Posterior vena cava (tissue), 2 donors: ENCODE measurements at regions not wholly inside any gene's neighbourhood (a gene's known extent, or its start where the extent isn't known, plus 50 kb on each side); places are given as distances from the start of the nearest gene placed in this dataset.

Source experiments
- DNase-seq: peaks from one replicate; pipeline ENCODE4 v3.0.0-alpha.2; 2020; ENCODE audit warnings: low spot score
- intact Hi-C, 2 donors: fragments of 100-400 bp; cut with DNase I; formaldehyde crosslinking; loops; one replicate each; pipeline versions ENCODE4 v1.14.1 to v1.14.2; 2022 to 2023
- donor health status: DM: yes; HTN: yes; CAD: no.
- donor health status: DM: yes; HTN: yes; CAD: no.

DNA sequence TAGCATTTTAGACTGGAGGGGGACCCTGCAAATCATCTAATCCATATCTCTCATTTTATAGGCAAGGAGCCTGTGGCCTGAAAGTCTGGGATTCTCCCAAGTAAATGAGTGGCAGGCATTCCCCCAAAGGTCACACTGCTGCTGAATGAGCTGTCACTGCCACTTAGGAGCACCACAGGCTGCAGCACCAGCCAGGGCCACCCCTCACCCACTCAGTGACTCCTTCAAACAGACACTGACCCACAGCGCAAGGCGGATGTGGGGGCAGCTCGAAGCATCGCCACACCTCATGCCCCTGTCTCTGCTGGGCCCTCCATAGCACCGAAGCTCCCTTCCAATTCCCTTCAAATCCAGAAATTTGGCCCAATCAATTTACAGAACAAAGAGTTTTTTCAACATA, 119.9 kb upstream of the ARID1B start:
- intact Hi-C loops = loop anchor here in 1 of 2 donors (10.0 kb wide), 1 partner anchor 362 kb away; no protein-coding TSS in a partner anchor
- DNase-seq = no peak

DNA sequence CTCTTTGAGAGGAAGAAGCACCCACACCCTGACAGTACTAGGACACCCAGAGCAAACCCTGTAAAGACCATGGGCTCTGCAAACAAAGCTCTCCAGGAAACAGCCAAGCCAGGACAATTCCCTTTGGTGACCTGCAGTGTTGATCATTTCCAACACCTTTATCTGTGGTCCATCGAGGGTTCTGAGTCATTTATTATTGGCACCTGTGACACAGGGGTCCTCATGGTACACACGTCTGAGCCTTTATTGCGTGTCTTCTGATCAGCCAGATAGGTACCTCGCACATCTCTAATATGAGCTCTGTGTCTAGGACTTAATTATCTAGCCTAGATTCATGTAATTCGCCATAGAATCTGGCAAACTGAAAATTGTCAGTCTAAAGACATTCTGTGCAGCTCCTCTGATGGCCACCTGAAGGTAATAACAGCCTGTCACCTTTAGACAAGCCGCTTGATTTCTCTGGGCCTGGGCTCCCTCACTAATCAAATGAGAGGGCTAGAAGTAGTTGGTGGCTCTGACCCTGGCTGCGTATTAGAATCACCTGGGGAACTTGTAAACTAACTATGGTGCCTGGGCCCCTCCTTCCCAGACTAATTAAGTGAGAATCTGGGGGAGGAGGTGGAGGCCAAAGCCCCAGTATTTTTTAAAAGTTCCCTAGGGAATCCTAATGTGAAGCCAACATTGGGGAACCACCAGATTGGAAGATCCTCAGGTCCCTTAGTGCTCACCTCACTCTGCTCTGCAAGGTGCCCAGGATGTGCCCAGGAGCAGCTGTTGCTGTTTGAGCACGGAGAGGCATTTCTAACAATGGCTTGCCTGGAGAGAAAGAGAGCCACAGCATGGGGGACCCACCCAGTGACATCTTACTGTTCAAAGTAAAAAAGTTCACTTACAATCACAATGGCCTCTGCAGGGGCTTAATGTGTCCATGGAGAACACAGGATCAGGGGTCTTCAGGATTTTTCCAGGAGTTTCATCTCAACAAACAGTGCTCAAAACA, 122.0 kb upstream of the ARID1B start:
- intact Hi-C loops = loop anchor here in 1 of 2 donors (10.0 kb wide), 1 partner anchor 360 kb away; no protein-coding TSS in a partner anchor
- DNase-seq = no peak

DNA sequence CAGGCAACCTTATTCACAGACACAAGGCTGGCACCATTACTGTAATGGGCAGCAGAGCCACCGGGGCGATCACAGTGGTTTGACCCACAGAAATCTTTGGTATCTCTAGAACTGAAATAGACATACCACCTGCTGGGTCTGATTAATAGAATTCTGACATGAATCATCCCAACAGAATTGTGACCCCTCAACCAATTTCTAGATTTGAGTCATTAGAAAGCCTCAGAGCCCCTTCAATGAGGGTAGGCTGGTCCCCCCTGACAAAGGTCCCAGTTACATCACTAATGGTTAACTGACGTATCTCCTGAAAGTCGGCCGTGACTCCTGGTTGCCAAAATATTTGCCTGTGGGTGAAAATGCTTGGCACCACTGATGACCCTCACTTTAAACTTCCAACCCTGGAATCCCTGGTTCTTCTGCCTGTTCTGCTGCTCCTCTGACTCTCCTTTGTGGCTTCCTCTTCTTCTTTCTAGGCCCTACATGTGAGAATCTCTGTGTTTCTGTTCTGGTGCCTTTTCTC, 124.9 kb upstream of the ARID1B start:
- DNase-seq = no peak
- intact Hi-C loops = loop anchor here in 1 of 2 donors (10.0 kb wide), 1 partner anchor 357 kb away; no protein-coding TSS in a partner anchor

DNA sequence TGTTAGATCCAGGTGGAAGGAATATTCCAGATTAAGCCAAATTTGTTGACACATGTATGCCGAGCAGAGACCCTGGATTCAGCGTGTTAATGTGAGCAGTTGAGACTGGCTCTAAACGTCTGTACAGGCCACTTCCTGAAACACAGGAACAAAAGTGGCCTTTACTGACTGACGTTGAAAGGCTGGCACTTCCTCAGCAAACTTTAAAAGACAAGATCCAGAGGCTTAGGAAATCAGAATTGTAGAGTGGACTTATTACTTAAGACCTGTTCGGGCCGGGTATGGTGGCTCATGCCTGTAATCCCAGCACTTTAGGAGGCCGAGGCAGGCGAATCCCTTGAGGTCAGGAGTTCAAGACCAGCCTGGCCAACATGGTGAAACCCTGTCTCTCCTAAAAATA, 125.7 kb upstream of the ARID1B start:
- no peak for DNase-seq
- intact Hi-C loops = loop anchor here in 1 of 2 donors (10.0 kb wide), 1 partner anchor 357 kb away; no protein-coding TSS in a partner anchor

DNA sequence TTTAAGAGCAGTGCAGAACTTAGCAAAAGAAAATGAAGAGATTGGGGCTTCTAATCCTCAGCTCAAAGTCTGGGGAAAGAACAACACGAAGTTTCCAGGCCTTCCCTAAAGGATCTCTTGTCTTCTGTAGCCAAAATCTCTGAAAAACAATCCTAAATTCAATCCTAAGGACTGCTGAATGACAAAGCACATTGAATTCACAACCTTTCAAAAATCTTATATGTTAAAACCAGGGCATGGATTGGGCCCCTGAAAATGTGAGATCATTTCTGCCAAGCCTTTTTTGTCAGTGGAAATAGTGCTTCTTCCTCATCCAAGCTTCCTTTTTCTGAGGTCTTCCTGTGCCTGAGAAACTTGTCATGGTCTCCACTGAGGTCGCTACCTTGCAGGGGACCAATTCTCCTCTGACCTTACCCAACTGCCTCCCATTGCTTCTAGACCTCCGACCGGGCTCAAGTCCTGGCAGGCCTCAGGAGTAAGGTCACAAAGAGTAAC, 126.2 kb upstream of the ARID1B start:
- intact Hi-C loops = loop anchor here in 1 of 2 donors (10.0 kb wide), 1 partner anchor 356 kb away; no protein-coding TSS in a partner anchor
- DNase-seq = no peak

DNA sequence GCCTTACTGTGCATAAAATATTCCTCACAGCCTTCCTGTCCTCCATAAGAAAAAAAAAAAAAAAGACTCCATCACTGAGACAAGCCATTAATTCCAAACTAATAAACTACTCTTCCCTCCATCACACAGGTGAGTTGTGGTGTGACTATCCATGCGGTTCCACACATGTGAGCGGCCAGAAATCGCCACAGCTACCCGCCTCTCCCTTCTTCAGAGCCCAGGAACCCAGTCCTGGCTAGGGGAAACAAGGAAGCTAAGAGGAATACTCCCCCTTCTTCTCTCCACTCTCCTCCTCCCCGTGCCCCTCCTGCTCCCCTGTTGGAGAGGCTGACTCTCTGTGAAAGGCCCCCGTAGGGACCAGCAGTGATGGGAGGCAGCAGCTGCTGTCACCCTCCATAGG, 128.6 kb upstream of the ARID1B start:
- intact Hi-C loops = no loop called here
- no peak for DNase-seq

DNA sequence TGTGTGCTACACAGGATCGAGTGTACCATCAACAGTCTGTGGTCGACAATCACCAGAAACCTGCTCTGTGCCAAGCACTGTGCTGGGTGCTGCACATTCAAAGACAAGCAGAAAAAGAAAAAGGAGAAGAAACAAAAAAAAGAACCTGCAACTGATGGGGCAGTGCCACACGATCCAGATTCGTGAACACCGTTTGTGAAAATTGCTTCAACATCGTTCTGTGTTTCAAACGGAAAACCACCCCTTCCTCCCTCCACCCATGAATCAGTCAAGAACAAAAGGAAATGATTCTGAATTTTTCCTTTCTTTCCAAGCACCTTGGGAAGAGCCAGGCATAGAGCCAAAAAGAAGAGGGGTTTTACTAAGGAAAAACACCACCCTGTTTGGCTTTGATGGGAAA, 129.2 kb upstream of the ARID1B start:
- DNase-seq = no peak
- intact Hi-C loops = no loop called here

DNA sequence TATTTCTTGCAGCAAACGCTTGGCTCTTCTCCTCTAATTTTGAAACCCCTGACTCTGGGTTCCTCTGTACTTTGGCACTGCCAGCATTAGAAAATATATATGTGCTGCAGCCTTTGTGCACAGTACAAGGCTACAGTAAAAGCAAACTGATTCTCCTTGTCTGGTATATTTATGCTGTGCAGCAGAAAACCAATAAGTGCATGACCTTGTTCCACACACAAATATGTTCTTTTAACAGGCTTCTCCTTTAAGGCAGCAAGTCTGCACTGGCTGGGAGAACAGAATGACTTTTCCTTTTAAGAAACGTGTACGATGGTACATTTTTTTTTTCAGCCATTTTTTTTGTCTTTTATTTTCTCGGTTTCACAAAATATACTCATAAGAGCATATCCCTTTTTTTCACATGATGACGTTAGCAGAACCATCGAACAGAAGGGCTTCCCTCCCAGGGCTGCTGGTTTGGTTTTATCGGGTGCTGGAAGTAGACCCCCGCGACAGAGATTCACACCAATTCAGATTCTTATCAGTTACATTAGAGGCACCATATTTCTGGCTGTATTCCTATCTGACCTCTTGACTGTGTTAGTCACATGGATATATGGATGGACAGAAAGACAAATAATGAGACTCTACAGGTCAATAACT, 129.9 kb upstream of the ARID1B start:
- no peak for DNase-seq
- intact Hi-C loops = no loop called here

DNA sequence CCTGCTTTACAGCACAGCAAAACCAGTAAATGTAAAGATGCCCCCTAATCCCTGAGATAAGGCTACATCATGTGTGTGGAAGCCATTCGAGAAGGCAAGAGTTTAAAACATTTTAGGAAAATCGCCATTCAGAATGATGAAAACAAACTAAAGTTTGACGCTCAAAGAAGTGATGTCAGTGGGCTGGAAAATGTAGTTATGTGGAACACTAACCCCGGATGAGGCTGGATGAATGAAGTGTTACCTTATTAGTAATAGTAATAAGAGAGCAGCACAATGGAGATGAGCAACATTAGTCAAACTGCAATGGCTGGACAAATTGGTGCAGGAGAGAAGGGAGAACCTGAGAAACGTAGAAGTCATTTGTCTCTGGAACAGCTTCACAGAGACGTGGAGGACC, 130.7 kb upstream of the ARID1B start:
- no peak for DNase-seq
- intact Hi-C loops = no loop called here

DNA sequence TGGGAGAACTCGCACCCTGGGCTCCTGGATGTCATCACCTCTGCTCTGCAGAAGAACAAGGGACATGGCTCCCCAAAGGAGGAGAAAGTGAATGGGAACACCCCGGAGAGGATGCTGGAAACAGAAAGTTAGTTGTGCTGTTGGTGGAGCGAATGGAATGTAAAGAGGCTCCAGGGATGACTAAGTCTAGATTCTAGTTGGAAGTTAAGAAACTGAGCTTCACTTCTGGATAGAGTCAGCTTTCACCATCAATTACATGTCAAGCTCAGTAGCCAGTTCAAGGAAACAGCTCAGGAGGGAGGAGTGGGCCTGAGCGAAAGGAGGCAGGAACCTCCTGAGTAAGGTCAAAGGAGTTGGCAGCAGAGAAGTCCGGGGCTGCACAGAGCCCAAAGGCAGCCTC, 132.1 kb upstream of the ARID1B start:
- intact Hi-C loops = no loop called here
- DNase-seq = no peak

DNA sequence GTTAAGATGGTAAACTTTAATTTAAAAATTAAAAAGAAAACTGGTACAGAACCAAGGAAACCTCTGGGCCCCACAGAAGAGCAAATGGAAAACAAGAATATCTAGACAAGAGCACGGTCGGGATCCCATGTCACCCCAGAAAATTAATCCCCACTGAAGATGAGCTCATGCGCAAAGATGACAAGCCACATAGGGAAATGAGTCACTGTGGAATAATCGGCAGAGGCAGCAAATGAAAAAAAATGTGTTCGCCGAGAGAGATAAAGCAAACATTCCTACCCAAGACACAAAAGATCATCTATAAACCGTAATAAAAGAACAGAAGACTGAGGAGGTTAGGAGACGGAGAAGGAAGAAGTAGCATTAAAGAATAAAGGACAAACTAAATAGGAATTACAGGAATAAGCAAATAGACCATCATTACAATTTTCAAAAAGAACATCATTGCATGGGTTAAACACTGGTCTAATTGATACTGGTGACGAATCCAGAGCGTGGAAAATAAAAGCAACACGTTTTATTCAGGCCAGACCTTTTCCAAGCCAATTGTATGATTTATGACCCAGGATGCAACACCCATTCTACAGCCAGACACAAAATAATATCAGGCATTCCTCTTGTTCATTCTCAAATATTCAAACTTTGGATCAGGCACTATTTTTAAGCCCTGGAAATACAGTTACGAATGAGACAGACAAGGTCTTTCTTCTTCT, 138.0 kb upstream of the ARID1B start:
- no peak for DNase-seq
- intact Hi-C loops = no loop called here

DNA sequence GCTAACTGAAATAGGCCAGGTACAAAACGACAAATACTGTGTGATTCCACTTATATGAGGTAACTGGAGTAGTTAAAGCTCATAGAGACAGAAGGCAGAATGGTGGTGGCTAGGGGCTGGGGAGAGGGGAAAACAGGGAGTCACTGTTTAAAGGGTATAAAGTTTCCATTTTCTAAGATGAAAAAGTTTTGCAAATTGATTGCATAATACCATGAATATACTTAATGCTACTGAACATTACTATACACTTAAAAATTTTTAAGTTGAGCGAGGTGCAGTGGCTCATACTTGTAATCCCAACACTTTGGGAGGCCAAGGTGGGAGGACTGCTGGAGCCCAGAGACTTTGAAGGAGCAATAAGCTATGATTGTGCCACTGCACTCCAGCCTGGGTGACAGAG, 138.6 kb upstream of the ARID1B start:
- DNase-seq = no peak
- intact Hi-C loops = no loop called here

DNA sequence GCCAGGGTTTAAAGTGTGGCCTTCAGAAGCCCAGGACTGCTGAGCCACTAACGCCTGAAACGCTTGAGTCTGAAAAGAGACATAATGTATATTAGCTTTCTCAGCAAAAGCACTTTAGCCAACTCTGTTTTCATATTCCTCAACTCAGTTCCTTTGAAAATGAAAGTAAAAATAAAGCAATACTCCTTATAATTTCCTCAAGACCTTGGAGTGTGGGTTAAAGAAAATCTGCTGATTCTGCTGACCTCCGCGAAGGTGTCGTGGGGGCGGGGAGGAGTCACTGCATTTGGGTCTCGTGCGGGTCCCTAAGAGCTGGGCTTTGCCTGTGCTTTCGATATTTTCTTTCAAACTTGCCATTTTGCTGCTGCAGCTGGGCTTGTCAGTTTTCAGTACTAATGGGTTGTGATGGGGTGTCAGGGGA, 142.2 kb upstream of the ARID1B start:
- intact Hi-C loops = no loop called here
- DNase-seq = no peak

DNA sequence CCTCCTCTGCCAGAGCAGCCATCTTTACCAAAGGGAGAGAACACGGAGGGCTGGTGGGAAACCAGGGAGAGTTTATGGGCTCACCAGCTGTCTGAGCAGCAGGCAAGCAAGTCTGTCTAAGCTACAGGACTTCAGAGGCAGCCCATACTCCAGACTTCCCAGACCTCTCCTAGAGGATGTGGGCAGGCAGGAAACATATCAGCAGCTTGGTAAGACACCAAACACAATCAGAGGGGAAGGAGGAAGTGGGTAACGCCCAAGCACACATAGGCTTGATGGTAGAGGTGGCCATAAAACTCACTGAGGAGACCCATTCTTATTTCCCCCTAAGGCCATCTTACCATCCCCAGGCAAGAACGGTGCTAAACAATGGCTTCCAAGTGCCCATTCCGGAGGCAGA, 143.1 kb upstream of the ARID1B start:
- intact Hi-C loops = no loop called here
- no peak for DNase-seq

DNA sequence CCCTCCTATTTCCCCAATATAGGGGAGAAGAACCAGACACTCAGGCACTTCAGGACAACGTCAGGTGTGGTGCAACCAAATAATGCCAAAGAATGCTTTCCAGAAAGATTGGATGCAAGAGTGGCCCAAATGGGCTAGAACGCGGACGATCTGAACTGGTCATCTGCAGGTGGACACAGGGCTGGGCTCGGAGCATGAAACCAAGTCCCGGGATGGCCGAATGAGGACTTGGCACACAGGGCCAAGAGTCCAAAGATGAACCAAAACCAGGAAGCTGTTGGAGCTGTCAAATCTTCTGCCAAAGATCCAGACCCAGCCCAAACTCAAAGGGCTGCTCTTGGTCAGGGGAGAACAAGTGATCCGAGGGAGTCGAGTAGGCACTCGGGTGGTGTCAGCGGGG, 143.9 kb upstream of the ARID1B start:
- intact Hi-C loops = no loop called here
- peak; percentile 79 for DNase-seq

DNA sequence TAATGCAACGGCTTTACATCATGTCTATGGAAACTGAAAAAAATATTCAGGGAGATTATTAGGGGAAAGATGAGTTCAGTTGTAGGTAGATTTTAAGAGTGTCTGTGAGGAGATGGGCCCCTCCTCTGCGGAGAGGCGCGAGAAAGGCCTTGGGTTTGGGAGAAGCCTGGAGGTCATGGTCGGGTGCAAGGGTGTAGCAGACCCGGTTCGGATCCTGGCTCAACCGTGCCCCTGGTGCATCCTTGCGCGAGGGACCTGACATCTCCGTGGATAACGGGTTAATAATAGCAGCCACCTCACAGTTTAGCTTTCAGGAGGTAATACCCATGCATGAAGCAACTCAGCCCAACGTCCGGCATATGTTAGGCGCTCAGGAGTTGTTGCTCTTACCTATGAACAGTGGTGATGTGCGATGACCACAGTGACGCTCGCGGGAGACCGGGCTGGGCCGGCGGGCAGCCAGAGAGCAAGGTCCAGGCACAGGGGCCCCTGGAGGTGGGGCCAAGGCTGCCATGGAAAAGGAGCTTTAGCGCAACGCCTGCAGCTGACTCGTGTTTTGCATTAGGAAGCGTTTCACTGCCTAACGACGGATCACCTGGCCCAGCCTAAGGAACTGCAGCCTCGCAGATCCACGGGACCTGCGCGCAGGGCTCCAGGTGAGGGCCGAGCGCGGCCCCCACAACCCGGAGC, 146.4 kb upstream of the ARID1B start:
- peak; percentile 75 for DNase-seq
- intact Hi-C loops = no loop called here

DNA sequence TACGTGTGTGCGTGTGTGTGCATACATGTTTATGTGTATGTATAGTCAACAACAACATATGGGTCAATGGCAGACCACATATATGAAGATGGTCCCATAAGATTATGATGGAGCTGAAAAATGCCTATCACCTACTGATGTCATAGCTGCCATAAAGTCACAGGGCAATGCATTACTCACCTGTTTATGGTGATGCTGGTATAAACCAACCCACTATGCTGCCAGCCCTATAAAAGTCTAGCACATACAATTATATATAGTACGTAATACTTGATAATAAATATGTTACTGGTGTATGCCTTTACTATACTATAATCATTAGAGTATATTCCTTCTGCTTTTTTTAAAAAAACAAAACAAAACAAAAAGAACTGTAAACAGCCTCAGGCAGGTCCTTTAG, 148.4 kb upstream of the ARID1B start:
- intact Hi-C loops = no loop called here
- DNase-seq = no peak

DNA sequence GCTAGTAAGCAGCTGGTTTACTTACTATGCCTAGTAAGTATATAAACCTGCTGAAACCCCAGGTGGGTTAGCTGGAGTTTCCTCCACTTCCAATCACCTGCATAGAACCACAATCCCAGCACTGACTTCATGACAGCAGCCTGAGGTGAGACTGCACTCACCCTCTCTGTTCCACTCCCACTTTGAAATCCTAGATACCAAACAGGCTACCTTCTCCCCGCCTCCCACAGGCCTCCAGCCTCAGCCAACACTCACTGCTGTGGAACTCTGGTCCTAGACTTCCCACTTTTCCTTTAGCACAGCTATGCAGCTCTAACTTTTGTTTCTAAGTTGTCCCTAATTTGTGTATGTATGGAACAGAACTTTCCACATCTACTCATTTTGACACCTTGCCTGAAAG, 149.7 kb upstream of the ARID1B start:
- no peak for DNase-seq
- intact Hi-C loops = no loop called here

DNA sequence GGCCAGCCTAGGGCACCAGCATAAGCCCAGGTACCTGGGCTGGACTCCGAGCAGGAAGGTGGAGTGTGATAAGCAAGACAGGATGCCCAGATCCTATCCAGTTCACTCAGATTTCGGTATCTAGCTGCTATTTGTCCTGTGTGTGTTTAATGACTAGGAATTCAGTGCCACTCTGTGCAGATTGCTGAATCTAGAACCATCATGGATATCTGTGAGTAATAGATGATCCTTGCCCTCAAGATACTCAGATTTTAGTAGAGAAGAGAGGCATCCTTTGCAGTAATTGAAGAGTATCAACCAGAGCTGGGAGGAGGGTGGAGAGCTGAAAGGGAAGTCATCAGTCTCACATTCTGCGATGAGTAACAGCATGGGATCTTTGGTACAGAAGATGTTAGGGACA, 155.0 kb upstream of the ARID1B start:
- DNase-seq = no peak
- intact Hi-C loops = no loop called here
